ENCODE measurements at regions not wholly inside any gene's neighbourhood (a gene's known extent, or its start where the extent isn't known, plus 50 kb on each side); places are given as distances from the start of the nearest gene placed in this dataset.

DNA sequence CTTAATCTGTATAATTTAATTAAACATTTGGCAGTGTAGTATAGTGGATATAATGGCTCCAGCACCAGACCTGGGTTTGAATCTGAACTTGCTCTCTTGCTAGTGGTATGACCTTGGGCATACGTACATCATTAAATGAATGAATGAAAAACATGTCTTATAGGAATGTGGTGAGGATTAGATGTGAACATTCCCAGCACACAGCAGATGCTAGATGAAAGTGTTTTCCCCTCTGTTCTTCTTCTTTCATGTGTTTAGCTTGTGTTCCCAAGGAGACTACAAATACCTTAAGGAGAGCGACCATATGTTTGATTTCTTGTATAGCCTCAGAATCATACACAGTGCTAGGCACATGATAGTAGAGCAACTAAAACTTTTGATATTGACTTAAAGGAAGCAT is 56.5 kb downstream of the CT47B1 start:
- no peak overlapping the region for H3K4me3 ChIP-seq (ENCODE audit: low read length)
- DNase-seq (ENCODE audit: low read depth, low spot score), result no peak

GRCh38 chrX:120813982-120814381 is 61.7 kb downstream of the CT47B1 start:
- DNase-seq (ENCODE audit: low read depth, low spot score), result no peak
- no peak overlapping the region for H3K4me3 ChIP-seq (ENCODE audit: low read length)

- DNase-seq (ENCODE audit: low read depth, low spot score), result no peak
- H3K4me3 ChIP-seq (ENCODE audit: low read length), result no peak overlapping the region
Observed at GRCh38 chrX:120801426-120801825, 74.2 kb downstream of the CT47B1 start.

DNA sequence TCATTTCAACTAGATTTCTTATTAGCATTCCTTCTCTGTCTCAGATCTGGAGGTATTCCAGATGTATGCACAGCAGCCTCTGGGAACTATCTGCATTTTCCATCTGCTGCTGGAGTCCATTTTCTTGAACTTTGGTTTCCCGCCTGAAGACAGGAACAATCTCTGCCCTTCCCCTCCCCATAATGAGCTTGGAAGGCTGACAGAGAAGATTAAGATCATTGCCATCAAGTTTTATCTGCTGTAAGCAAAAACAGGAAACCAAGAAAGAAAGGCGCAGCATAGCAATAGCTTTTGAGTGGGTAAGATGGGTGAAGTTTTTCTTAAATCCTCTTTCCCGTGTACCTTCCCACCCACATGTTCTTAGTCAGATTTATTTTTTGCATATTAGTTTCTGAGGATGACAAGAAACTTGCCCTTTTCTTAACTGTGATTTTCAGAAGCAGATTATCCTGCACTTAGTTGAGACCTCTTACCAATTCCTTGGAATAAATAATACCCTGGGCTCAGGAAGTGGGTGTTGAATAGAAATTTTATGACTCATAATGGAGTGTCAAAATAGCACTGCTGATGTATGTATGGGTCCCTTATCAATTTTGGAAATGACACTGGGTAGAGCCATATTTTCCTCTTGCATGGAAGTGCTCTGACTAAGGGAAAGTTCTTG is 78.3 kb downstream of the CT47B1 start:
- no peak for DNase-seq (ENCODE audit: low read depth, low spot score)
- no peak overlapping the region for H3K4me3 ChIP-seq (ENCODE audit: low read length)

GRCh38 chrX:120795301-120795700 is 80.4 kb downstream of the CT47B1 start:
- no peak overlapping the region for H3K4me3 ChIP-seq (ENCODE audit: low read length)
- no peak for DNase-seq (ENCODE audit: low read depth, low spot score)

DNA sequence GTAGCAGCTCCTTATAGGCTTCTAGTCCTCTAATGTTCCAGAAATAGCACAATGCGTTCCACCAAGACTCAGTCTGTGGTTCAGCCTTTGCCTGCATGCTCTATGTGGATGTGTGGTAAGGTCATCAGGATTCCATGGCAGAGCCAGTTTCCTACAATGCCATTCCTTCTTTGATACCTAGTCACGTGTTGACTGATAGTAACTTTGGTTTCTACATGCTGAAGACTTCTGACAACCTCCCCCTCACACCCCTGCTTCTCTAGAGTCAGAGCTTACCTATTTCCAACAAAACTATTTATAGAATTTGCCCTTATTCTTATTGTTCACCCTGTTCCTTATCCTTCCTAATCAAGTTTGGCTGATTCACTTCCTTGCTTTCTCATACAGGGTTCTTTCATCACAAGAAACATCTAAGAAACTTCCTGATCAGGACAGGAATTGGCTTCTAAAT is 81.1 kb downstream of the CT47B1 start:
- DNase-seq (ENCODE audit: low read depth, low spot score), result no peak
- H3K4me3 ChIP-seq (ENCODE audit: low read length), result no peak overlapping the region

DNA sequence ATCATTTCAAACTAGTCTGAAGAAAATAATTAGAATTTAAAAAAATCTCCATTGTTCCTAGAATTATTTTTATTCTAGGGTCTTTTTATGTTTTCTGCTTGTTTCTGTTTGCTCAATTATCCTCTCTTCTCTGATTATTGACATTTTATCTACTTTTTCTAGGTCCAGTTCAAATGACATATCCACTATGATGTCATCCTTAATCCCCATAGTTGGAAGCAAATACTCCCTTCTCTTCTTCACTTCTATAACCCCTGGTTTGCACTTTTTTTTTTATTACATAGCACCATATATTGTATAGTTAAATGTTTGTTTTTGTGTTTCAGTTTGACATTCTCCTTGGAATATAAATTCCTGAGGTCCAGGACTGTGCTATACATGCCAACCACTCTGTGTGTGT is 82.6 kb downstream of the CT47B1 start:
- no peak for DNase-seq (ENCODE audit: low read depth, low spot score)
- H3K4me3 ChIP-seq (ENCODE audit: low read length), result no peak overlapping the region

DNA sequence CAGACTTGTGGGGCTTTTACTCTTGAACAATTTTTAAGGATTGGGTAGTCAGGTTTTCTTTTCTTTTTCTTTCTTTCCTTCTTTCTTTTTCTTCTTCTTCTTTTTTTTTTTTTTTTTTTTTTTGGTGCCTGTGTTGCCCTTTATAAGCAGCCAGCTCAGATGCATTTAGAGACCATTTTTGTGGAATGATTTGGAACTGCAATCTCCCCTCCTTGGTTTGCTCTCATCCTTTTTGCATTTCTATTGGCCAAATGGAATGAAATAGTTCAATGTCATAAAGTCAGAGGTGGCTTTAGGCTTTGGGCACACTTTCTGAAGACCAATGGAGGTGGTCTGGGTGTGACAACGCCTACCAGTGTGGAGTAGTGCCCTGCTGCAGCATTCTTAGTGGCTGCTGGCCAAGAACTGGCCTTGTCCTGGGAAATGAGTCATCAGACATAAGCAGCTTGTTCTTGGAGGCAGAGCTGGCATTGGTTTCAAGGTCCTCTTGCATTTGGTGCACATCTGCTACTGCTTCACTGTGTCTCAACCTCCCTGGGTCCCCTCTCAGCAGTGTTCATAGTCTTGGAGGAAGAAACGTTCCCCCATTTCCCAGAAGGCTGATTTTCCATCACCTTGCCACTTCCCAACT is 84.5 kb downstream of the CT47B1 start:
- no peak for DNase-seq (ENCODE audit: low read depth, low spot score)
- no peak overlapping the region for H3K4me3 ChIP-seq (ENCODE audit: low read length)

DNA sequence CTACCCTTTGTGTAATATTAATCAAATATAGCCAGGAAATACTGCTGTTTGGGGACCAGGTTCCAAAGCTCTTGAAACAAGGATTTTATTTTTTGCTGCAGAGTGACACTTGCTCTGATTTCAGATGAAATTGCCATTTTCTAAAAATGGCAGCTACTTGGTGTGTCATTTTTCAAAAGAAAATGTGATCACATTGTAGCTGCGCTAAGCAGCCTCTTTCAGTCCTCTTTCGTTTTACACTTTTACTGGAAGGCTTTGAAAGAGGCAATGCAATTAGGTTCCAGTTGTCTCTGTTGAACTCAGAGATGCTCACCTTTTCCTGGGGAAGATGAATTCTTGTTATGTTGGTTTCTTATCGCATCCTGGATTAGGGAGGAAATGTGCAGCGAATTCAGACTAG is 85.1 kb downstream of the CT47B1 start:
- DNase-seq (ENCODE audit: low read depth, low spot score), result no peak
- no peak overlapping the region for H3K4me3 ChIP-seq (ENCODE audit: low read length)

DNA sequence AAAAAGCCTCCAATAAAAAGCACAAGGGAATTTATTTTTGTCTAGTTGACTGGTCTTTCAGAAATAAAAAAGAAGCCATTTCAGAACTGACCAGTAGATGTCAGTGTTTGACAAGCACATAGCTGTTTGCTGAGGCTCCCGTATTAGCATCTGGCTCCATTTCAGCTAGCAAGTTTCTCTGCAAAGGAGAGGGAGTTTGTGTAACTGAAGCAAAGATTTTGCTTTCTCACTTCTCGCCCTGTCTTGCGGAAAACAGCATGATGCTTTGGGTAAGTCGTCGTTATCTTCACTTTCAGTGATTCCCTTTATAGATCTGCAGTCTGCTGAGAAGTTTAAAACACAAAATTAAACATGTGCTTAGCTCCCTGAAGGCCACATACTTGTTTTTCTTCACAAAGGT is 85.5 kb downstream of the CT47B1 start:
- peak; percentile 53 for DNase-seq (ENCODE audit: low read depth, low spot score)
- H3K4me3 ChIP-seq (ENCODE audit: low read length), result no peak overlapping the region

DNA sequence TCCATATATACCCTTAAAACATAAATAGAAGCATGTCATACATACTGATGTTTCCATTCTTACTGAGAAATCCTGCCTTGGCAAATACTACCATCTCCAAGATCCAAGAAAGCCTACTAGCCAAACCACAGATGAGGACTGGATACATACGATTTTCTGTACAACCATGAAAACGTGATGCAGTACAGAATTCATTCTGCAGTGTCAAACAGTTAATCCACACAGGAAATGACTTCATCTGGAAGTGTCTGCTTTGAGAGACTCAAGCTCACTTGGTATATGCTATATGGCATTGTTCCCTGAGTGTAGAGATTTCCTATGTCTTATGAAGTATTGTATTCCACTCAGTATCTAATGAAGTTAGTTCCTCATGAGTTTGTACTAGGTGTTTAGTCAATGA is 94.3 kb downstream of the CT47B1 start:
- DNase-seq (ENCODE audit: low read depth, low spot score), result no peak
- no peak overlapping the region for H3K4me3 ChIP-seq (ENCODE audit: low read length)

DNA sequence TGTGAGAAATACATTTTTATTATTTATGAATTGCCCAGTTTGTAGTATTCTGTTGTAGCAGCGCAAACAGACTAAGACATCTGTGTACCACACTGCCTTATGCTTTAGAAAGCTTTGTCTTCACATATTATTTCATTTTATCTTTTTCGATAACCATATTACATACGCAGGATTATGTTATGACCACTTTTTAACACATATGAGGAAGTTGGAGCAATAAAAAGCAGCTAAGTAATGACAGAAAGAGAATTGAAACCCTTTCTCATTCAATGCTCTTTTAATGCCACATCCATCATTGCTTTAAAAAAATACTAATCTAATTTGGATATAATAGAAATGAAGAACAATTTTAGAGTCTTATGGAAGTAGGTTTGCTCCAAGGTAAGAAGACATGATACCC is 99.7 kb downstream of the CT47B1 start:
- no peak overlapping the region for H3K4me3 ChIP-seq (ENCODE audit: low read length)
- DNase-seq (ENCODE audit: low read depth, low spot score), result no peak

DNA sequence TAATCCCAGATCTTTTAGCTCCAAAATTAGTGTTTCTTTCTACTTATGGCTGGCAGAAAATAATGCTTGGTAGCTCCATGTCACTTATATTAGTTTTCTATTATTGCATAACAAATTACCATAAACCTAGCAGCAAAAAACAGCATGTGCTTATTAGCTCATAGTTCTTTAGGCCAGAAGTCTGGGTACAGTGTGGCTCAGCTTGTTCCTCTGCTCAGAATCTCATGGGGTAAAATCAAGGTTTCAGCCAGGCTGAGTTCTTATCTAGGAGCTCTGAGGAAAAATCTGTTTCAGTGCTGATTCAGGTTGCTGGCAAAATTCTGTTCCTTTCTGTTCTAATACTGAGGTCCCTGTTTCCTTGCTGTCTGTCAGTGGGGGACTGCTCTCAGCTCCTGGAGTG is 101.1 kb downstream of the CT47B1 start:
- H3K4me3 ChIP-seq (ENCODE audit: low read length), result no peak overlapping the region
- DNase-seq (ENCODE audit: low read depth, low spot score), result no peak

DNA sequence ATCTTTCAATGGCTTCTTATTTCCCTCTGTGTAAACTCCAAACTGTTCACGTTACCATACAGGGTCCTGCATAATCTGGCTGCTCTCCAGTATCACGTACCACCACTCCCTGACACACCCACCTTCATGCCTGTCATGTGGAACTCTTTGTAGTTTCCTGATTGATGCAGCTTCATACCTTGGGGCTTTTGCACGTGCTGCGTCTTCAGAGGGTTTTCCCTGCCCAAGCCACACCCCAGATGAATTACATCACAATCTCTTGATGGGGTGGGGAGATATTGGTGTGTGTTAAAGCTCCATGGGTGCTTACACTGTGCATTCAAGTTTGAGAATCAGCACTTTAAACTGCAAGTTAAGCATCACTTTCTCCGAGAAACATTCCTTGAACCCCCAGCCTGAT is 101.9 kb downstream of the CT47B1 start:
- no peak overlapping the region for H3K4me3 ChIP-seq (ENCODE audit: low read length)
- no peak for DNase-seq (ENCODE audit: low read depth, low spot score)

DNA sequence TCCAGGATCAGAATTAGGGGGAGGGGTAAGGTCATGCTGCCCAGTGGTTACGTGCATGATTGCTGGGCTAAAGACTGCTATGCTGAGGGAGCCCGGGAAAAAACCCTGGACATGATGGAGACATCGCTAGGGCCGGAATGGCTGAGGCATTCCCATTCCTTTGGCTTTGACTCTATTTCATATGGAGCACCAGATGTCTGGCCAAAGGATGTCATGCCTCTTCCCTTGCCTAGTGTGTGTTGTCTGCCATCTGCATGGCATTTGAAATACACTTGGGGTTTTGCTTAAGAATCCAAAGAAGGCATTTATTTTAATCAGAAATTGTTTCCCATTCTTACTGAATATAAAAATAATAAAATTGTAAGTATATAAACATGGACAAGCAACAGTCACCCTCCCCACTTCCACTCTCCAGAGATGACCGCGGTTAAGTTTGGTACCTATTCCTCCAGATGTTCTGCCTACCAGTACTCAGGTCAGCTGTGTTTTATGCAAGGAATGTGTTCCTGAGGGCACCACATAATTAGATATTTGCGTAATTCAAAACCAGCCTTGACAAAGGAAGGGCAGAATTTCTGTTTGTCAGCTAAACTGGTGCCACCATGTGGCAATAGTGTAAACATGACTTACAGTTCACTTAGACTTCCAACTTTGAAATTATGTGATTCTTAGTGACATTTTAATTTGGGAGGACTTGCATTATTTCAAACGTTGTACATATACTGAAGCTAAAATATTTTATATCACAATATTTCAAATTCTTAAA is 105.9 kb downstream of the CT47B1 start:
- H3K4me3 ChIP-seq (ENCODE audit: low read length), result no peak overlapping the region
- DNase-seq (ENCODE audit: low read depth, low spot score), result peak; percentile 29

GRCh38 chrX:120768681-120769080 is 107.0 kb downstream of the CT47B1 start:
- DNase-seq (ENCODE audit: low read depth, low spot score), result no peak
- no peak overlapping the region for H3K4me3 ChIP-seq (ENCODE audit: low read length)

DNA sequence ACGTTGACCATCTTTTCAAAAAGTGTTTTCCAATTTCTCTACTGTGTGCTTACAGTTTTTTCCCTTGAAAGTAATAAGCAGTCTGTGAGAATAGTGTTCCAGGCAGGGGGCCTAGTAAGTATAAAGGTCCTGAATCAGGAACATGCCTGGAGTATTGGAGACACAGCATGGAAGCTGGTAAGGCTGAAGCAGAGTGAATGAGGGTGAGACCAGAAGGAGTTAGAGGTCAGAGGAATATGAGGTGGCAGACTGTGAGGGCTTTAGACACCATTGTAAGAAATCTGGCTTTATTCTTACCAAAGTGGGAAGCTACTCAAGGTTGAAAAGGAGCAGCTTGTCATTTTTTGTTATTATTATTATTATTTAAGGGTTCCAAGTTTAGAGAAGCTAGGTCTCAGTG is 107.4 kb downstream of the CT47B1 start:
- no peak overlapping the region for H3K4me3 ChIP-seq (ENCODE audit: low read length)
- DNase-seq (ENCODE audit: low read depth, low spot score), result no peak

DNA sequence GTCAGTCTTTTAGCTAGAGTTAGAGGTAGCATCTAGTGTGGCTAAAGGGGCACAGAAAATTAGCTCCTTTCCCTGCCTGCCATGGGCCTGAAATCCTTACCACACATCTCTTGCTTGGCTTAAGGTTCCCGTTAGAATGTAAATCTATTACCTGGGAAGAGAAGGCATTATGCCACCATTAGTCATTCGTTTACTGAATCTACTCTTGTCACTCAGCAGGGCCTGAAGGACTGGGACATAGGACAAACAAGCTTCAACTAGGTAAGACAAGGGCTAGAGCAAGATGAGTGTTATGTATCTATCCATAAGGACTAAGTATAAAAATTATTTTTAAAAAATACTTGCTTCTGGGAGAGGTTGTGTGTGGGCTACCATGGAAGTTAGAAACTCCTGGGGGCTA is 112.4 kb downstream of the CT47B1 start:
- no peak for DNase-seq (ENCODE audit: low read depth, low spot score)
- H3K4me3 ChIP-seq (ENCODE audit: low read length), result no peak overlapping the region

DNA sequence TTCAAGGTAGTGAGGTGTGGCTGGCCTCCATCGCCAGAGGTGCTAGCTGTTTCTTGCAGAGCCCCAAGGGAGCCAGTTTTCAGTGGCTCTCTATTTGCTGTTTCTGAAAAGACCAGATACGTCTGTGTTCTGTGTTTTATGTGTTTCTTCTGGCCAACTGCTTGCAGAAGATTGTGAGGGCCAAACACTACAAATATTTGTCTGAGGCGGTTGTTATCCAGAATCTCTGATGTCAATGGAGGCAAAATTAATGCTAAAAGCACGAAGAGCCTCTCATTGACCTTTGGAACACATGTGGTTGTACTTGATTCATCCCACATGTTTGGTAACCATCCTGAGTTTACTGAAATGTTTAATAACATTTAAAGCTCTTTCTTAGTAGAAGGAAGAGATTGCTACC is 113.9 kb downstream of the CT47B1 start:
- no peak for DNase-seq (ENCODE audit: low read depth, low spot score)
- no peak overlapping the region for H3K4me3 ChIP-seq (ENCODE audit: low read length)

DNA sequence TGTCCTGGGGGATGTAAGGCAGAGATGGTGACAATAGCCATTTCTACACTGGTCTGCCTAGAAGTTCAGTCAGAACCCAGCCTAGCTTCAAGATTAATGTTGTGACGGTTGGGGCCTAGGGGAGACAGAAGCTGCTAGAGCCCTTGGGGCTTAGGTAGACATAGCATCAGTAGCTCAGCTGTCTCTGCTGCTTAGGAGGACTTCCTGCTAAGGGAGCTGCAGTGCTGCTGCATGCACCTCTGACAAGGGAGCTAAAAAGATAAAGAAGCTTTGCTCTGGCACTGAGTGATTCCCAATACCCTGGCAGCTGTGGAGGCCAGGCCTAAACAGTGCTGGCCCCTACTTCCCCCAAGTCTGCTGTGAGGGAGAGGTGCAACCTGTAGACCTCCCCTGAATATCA is 116.0 kb downstream of the CT47B1 start:
- DNase-seq (ENCODE audit: low read depth, low spot score), result no peak
- H3K4me3 ChIP-seq (ENCODE audit: low read length), result no peak overlapping the region

All from Jurkat, Clone E6-1 (cell line).